GM18502 (cell line): ENCODE measurements at regions not wholly inside any gene's neighbourhood (a gene's known extent, or its start where the extent isn't known, plus 50 kb on each side); places are given as distances from the start of the nearest gene placed in this dataset.
"Not testable (repeated sequence)": the region's sequence is repeated elsewhere in the genome, so short reads cannot be mapped to it uniquely, and the experiment has no call there.

Experiments
- ATAC-seq: cut with Tn5 transposase; IDR thresholded peaks from one replicate; pipeline ENCODE4 v1.9.1; 2021; ENCODE audit warnings: mild to moderate bottlenecking; ENCODE audit not compliant: unreplicated experiment, poor library complexity

DNA sequence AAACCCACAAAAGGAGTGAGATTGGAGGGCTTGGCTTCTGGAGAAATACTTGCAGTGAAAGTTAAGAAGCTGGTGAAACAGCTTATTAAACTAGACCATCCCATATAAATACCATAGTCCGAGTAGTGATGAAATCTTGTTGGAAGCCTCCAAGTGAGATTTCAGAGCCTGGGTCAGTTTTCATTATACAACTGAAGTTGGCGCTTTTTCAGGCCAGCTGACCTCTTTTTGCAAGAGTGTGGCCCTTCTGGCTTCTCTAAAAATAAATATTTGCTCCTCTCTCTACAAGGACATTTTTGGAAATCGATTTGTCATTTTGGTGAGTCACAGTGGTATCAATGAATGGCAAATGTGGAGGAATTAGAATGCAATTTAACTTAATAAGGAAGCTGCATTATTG is 51.2 kb upstream of the THRB start:
- no peak for ATAC-seq

DNA sequence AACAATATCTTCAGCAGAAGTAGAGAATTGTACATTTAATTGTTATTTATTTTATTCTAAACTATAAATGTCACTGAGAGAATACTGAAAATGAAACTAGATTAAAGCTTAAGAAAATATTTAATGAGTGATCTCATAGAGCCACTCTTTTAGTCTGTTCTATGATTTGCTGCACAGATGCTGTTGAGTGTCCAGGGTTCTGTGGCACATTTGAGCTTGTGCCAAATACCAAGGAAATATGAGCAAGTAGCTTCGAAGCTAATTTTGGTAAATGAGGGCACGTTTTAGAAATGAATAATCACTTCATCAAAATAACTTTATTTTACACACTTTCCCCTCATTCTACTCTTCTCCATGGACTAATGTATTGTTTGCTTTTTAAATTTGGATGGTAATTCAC is 53.6 kb upstream of the THRB start:
- ATAC-seq = no peak

DNA sequence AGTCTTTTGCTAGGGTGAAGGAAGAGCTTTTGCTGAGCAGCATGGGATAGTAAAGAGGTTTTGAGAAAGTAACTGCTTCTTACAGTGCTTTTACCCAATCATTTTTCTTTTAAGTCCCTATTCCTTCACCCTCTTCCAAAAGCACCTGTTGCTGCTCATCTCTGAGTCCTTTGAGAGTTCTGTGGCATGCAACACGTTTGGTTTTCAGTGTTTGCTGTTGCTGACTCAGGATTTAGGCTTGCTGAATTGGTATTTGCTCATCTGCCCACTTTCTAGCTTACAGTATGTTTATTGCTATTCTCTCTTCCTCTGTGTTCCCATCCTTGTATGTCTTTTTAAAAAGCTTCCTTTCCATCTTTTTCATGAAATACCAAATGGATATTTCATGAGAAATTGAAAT is 55.9 kb upstream of the THRB start:
- ATAC-seq = no peak

DNA sequence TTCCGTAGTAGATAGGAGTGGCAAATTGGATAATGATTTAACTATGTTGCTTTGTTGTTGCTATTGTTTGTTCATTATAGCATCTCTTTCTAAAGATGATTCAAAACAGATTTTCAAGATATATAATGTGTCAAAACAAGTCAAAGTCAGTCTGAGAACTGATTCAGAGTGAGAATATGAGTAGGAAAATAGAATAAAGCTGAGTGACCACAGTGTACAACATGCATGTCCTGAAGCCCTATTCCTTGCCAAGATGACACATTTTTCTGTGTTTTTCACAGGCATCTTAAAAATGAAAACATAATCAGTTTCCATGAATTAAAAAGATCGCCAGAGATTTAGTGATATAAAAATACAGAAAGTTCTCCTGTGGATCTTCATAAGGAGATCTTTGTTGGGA is 57.0 kb upstream of the THRB start:
- ATAC-seq = no peak

DNA sequence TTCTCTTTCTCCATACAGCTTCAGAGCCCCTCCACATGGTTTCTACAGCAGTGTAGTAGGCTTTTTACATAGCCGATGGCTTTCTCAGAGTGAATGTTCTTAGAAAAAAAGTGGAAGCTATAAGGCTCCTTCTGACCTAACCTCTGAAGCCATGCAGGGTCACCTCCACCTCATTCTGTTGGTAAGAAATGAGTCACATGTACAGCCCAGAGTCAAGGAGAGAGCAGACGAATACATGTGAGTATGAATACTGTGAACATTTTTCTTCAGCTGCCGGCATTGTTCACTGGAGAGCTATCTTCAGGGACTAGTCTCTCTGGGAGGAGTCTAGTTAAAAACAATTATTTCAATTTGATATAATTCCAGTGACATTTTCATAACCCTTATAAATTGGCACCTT is 68.2 kb upstream of the THRB start:
- peak; percentile 92 for ATAC-seq

DNA sequence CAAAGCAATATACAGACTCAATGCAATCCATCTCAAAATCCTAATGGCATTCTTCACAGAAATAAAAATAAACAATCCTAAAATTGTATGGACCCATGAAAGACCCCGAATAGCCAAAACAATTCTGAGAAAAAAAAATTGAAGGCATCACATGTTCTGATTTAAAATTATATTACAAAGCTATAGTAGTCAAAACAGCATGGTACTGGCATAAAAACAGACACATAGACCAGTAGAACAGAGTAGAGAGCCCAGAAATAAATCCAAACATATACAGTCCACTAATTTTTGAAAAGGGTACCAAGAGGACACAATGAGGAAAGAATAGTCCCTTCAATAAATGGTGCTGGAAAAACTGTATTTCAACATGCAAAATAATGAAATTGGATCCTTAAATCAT is 70.4 kb upstream of the THRB start:
- ATAC-seq = no peak

DNA sequence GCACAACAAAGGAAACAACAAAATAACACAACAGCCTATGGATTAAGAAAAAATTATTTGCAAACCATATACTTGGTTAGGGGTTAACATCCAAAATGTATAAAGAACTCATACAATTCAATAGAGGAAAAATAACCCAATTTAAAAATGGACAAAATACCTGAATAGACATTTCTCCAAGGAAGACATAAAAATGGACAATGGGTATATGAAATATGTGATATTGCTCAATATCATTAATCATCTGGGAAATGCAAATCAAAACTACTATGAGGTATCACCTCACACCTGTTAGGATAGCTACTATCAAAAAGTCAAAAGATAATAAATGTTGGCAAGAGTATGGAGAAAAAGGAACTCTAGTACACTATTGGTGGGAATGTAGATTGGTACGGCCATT is 71.0 kb upstream of the THRB start:
- ATAC-seq = no peak

DNA sequence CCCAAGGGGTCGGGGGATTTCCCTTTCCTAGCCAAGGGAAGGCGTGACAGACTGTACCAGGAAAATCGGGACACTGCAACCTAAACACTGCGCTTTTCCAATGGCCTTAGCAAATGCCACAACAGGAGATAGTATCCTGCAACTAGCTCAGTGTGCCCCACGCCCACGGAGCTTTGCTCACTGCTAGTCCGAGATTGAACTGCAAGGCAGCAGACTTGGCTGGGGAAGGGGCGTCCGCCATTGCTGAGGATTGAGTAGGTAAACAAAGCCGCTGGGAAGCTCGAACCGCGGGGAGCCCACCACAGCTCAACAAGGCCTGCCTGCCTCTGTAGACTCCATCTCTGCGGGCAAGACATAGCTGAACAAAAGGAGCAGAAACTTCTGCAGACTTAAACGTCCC is 72.3 kb upstream of the THRB start:
- no peak for ATAC-seq

DNA sequence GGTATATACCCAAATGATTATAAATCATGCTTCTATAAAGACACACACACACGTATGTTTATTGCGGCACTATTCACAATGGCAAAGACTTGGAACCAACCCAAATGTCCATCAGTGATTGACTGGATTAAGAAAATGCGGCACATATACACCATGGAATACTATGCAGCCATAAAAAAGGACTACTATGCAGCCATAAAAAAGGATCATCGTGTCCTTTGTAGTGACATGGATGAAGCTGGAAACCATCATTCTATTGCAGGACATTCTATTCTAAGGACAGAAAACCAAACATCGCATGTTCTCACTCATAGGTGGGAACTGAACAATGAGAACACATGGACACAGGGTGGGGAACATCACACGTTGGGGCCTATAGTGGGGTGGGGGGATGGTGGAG is 77.8 kb upstream of the THRB start:
- ATAC-seq = not testable (repeated sequence)

DNA sequence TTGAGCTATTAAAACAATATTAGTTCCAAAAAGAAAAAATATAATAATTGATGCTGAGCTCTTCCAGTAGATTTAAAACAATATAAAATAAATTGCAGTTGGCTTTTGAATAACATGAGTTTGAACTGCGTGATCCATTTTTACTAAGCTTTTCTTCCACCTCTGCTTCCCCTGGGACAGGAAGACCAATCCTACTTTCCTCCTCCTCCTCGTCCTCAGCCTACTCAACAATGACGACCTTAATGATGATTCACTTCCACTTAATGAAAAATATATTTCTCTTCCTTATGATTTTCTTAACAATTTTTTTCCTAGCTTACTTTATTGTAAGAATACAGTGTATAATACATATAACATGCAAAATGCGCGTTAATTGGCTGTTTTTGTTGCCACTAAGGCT is 78.9 kb upstream of the THRB start:
- ATAC-seq = no peak

DNA sequence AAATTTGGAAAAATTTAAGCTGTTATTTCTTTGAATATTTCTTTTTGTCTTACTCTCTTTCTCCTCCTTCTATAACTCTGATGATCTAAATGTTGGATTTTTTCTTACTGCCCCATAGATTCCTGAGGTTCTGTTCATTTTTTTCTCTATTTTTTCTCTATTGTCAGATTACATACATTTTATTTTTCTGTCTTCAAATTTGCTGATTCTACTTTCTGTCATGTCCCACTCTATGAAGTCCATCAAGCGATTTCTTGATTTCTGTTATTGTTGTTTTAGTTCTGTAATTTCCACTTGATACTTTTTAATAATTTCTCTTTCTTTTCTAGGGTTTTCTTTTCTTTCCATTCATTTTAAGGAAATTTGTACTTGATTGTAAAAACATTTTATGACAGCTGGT is 83.7 kb upstream of the THRB start:
- ATAC-seq = no peak

DNA sequence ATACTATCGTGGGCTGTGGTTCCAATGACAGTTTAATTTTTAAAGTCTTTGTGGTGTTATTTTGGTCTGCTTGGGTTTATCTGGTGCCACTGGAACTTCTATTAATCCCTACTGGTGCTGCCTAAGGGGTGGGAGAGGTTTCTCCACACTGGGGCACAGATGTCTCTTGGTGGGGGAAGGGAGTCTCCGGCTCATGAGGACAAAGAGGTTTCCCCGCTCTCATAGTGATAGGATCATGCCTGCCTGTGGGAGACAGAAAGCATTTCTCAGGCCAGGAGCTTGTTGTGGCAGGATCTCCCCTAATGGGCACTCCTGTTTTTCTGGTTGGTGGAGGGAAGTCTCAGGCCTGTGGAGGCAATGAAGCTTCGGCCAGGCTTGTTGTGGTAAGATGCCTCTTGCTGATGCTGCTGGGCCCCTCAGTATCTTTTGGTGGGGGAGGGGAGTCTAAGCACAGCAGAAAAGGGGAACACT is 84.3 kb upstream of the THRB start:
- ATAC-seq = no peak

DNA sequence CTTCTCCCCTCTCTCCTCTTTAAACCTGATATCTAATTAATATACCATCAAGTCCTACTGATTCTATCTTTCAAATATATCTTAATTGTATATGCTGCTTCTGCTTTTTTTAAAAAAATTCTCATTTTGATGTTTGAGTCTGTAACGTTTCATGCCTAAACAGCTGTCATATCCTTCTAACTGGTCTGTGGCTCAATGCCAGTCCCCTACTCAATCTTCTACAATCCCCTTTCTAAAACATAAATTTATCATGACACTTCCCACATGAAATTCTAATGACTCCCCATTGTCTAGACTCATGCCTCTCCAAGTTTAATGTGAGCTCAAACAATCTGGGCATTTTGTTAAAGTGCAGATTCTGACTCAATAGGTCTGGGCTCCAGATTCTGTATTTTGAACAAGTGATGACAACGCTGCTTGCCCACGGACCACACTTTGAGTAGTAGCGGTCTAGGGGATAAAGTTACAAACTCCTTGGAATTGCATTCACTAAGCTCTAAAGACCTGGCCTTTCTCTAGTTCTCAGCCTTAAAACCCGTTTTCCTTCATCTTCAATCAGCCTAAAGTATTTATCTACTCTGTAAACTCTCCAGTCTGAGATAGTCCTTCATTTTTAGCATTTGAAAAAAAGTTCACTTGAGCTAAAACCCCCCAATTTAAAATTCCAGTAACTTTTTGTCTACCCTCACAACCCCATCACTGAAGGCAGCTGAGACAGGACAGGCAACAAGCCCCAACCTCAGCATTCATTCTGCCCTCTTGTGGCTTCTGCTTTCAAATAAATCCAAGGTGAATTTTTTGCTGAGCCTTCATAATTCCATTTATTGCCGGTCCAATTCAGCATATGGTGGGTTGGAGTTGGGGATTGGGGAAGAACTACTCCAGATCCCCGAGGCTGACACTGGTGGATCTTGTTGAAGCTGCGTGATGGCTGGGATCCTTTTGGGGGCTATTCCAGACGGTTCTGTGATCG is 88.1 kb upstream of the THRB start:
- no peak for ATAC-seq

DNA sequence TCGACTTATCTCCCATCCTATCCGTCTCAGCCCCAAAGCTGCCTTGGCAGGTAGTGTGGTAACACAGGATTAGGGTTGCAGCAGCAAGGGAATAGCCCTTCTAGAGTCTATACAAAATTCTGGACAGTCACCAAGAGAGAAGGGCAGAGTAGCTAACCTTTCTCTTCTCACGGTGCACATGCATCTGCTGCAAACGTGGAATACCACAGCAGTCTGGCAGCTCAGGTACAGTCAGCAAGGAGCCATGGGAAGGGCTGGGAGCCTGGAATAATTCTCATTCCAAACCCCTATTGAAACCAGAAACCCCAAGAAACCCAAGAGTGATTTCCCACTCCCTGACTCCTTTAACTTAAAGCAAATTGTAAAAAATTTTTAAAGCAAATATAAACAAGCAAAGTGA is 92.3 kb upstream of the THRB start:
- no peak for ATAC-seq

DNA sequence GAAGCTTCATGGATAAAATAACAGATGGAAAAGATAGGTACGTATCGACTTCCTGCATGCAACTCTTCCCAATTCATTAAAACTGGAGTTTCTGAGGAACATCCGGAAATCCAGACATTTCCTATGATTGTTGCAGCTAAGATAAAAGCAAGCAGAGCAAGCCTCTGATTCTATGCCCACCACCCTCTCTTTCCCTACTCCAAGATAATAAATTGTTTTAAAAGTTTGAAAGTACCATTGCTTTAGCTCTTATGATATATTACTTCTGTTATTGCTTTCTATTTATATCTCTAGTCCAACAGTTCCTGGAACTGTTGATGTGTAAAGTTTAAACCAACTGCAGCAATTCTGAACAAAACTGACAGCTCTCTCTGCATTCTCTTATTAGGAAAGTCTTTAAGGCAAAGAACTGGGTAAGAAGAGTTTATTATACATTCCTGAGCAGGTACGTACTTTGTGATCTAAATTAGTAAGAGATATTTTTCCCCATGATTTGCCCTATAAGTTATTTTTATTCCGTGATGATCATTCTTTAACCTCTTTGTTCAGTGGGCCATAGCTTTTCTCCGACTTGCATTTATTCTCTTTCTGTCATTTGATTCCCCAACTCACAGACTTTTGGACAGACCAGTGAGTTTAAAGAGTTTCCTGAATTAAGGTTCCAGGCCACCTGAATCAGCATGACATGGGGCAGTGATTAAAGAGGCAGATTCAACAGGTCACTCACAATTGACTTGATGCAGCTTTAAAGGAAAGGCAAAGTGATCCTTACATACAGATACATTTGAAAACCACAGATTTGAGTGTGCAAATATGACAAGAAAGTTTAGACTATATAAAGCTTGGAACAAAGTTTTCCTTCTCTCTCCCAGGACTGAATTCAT is 94.2 kb upstream of the THRB start:
- ATAC-seq = no peak

DNA sequence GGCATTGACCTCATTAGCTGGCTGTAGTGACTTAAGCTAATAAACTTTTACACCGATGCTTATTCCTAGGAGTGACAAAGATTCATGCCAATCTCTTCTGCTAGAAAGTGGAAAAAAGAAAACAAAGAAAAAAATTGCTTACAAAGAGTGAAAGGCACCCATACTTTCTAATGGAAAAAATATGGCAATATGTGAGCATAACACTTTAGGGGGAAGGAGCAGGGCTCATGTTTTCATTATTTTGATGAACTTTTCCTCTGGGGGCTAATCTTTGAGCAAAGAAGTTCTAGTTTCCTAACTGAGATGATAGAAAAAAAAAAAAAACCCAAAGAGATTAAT is 94.8 kb upstream of the THRB start:
- ATAC-seq = no peak

DNA sequence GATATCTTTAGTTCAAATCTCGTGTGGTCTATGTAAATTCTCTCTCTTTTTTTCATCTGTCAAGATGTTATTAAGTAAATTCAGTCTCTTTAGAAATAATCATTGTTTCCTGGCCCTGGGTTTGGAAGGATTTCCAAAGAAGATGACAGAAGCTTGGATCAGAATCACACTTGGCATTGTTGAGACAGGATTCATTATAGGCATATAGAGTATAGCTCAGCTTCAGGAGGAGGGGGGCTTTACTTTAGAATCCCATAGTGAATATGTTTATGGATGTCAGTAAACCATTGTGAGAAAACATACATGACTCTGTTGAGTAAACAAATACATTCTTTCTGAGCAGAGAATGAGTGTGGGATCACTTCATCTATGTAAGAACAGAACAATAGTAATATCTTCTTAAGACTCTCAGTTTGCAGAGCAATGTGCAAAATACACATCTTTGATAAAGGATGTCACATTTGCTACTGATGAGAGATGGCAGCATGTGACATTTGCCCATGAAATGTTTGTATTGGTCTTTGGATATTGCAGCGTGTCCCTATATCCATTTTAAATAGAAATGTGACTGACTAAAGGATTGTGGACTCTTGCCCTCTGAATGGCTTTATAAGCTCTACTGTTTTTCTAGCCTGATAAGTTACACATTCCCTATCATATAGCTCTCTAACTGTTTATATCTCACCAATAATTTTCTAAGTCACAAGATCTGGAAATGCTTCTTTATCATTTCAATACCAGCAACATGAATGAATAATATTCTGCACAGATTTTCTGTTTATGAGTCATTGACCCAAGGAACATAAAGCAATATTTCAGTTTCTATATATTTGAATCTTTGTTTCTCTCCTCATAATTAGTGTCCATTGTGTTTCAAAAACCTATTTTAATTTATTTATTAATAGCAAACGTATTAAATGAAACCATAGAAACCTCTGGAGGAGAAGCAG is 95.6 kb upstream of the THRB start:
- no peak for ATAC-seq

DNA sequence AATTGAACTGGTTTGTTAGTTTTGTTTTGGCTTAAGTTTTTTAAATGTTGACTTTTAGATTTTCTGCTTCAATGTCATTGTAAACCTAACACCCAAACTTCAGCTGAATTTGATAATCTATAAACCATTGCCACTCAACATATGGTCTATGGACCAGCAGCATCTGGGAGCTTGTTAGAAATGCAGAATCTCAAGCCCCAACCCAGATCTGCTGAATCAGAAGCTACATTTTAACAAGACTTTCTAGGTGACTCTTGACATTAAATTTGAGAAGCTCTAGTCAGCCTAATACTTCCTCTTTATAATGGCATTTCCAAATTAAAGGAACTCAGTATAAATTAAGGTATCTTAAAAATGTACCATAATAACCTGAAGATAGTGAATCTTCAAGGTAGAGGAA is 96.5 kb upstream of the THRB start:
- no peak for ATAC-seq

DNA sequence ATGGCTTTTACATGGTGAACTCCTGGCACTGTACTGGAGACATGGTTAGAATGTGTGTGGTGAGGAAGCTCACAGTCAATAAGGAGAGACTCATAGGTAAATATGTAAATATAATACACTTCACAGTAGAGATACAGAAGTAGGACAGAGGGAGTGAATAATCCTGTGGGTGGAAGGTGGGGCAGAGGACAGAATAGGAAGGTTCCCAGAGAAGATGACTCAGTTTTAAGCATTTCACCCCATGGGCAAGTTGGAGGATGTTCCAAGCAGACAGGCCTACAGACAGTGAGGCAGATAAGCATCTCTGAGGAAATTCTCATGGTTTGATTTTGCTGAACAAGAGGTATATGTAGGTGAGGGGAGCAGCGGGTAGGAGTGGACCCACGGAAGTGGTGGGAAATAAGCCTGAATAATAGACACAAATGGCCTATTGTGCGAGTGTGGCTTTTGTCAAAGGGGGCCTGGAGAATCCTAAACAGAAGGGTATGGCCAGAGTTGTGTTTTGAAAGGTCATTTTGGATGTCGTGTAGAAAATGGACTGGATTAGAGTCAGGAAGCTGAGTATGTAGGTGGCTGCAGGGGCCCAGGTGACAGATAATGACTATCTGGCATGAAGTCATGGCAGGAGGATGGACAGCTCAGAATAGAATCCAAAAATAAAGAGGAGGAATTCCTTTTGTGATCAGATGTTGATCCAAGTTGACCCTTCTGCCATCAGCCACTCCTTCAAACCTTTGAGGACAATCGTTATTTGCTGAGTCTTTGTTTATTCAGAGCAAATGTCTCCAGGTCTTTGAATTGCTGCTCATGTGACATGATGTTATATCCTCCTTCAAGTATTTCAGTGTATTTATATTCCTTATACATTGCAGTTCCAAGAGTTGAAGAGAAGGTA is 97.3 kb upstream of the THRB start:
- no peak for ATAC-seq
